Activated naive CD8-positive, alpha-beta T cell treated with anti-CD3 and anti-CD28 coated beads, Interleukin-2, amount 50 U/mL, for 16 hours (primary cell): ENCODE measurements at regions not wholly inside any gene's neighbourhood (a gene's known extent, or its start where the extent isn't known, plus 50 kb on each side); places are given as distances from the start of the nearest gene placed in this dataset.

Experiments used
- DNase-seq: peaks from one replicate; pipeline ENCODE4 v3.0.0-alpha.2; 2020; ENCODE audit warnings: low read depth, low spot score

DNA sequence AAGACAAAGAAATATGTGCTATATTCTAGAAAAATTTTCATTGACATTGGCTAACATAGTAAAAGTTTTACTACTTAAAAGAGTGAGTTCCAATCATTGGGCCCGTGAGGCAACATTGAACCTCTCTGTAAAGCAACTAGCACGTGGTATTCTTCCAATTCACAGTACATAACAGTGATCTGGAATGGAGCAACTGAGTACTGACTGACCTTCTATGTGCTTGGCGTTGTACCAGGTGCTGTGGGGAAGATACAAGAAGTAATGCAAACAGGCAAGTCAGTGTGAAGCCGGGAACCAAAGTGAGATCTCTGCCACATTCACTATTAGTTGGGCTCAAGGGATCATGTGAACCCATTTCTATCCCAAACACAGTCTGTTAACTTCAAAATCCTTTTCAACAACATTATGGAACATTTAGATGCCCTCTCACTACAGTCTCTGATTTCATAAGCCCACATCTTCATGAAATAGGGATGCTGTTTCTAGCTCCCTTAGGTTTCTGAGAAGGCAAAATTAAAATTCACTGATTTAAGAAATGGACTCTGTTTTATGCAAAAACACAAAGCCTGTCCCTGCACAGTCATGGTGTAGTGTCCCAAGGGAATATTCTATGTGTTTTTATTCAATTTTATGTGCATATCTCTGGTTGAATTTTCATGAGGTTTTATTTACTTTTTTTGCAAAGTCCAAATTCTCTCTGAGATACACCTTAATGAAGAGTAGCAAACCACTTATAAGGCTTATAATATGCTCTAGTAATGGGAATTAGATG, 61.8 kb upstream of the NCAM1 start:
- no peak for DNase-seq

- DNase-seq, result no peak
Measured at GRCh38 chr11:112901924-112902323, 59.3 kb upstream of the NCAM1 start.

GRCh38 chr11:112902361-112903011, 58.7 kb upstream of the NCAM1 start:
- no peak for DNase-seq

DNA sequence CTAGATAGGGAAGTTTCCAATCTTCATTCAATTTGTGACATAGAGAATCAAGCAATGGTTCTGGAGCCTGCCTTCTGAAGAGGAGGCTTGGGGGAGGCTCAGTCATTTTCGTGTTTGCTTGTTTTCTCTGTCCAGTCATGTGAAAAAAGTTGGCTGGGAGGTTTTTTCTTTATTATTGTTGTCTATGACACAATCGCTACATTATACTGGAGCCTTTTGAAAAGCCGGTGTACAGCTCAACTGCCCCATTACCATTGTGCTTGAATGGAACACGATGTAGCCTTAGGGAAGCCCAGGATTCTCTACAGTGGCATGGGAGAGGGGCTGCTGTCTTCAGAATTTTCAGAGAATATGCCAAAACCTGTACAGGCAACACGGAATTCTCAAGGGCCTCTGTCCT, 57.9 kb upstream of the NCAM1 start:
- DNase-seq, result no peak

DNA sequence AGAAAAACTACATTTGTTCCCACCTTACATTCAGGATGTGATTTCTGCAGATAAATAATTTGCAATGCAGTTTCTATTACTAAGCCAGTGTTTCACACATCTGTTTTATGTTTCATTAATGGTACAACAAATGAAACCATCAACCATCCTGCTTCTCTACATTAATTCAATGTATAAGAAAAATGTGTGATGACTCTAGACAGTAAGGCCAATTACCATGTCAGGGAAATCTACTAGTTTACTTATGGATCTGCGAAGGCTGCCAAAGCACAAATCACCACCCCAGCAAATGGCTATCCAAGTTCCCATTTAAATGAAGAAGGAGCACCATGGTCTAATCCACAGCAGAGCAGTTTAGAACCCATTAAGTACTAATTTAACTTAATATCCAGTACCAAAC, 50.1 kb upstream of the NCAM1 start:
- no peak for DNase-seq
